Ectodermal cell (in vitro differentiated cells): ENCODE measurements at regions not wholly inside any gene's neighbourhood (a gene's known extent, or its start where the extent isn't known, plus 50 kb on each side); places are given as distances from the start of the nearest gene placed in this dataset.
A peak's percentile ranks its signal among the peaks of the same experiment; 100 is the strongest.

ENCODE experiments used
- H3K27ac ChIP-seq: 2 replicates; pipeline ENCODE4 v1.7.0; 2013; ENCODE audit warnings: mild to moderate bottlenecking, low read depth, low read length; ENCODE audit not compliant: insufficient read depth, poor library complexity, severe bottlenecking
- H3K27me3 ChIP-seq: 2 replicates; pipeline ENCODE4 v1.7.0; 2013; ENCODE audit warnings: mild to moderate bottlenecking, low read length; ENCODE audit not compliant: insufficient read depth, control insufficient read depth, poor library complexity, severe bottlenecking
- H3K36me3 ChIP-seq: one replicate; pipeline ENCODE4 v1.7.0; 2013; ENCODE audit warnings: low read length; ENCODE audit not compliant: control insufficient read depth, insufficient read depth
- H3K4me1 ChIP-seq: one replicate; pipeline ENCODE4 v1.7.0; 2013; ENCODE audit warnings: low read length; ENCODE audit not compliant: control insufficient read depth, insufficient read depth
- H3K4me3 ChIP-seq: 2 replicates; pipeline ENCODE4 v1.7.0; 2013; ENCODE audit warnings: low read depth, low read length, control low read depth; ENCODE audit not compliant: insufficient read depth
- H3K9me3 ChIP-seq: 2 replicates; pipeline ENCODE4 v1.7.0; 2013; ENCODE audit warnings: mild to moderate bottlenecking, low read length, moderate library complexity; ENCODE audit not compliant: control insufficient read depth
- WGBS, 2 experiments: methylation state at CpG; one replicate each; pipeline ENCODE4 v1.1.7; 2013; ENCODE audit warnings: missing lambda C conversion rate in 2 of 2; 5-methylcytosine and 5-hydroxymethylcytosine counted together

DNA sequence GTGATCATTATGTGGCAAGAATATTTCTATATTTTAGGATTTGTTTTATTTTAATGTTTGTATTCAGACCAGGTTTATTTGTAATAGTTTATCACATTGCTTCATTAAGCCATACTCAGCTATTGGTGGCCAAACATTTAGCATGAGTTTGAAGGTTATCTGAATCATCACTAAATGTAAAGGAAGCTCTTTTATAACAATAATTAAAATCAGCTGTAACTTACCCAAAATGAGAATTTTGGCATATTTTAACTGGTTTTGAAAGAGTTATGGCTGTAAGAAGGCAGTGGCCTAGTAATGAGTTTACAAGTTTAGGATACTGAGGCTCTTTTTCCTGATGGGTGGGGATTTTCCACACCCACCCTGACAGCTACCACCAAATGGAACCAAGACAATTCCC, 177.8 kb downstream of the EN1 start:
- Histone ChIP-seq H3K4me1 (peaks cover 10% of the 10 kb centered on the region), H3K27me3 (no peaks in the 10 kb centered on the region), H3K27ac (no peak overlapping the region), H3K36me3 (no peaks in the 10 kb centered on the region), H3K9me3 (no peaks in the 10 kb centered on the region), H3K4me3 (no peak overlapping the region)

DNA sequence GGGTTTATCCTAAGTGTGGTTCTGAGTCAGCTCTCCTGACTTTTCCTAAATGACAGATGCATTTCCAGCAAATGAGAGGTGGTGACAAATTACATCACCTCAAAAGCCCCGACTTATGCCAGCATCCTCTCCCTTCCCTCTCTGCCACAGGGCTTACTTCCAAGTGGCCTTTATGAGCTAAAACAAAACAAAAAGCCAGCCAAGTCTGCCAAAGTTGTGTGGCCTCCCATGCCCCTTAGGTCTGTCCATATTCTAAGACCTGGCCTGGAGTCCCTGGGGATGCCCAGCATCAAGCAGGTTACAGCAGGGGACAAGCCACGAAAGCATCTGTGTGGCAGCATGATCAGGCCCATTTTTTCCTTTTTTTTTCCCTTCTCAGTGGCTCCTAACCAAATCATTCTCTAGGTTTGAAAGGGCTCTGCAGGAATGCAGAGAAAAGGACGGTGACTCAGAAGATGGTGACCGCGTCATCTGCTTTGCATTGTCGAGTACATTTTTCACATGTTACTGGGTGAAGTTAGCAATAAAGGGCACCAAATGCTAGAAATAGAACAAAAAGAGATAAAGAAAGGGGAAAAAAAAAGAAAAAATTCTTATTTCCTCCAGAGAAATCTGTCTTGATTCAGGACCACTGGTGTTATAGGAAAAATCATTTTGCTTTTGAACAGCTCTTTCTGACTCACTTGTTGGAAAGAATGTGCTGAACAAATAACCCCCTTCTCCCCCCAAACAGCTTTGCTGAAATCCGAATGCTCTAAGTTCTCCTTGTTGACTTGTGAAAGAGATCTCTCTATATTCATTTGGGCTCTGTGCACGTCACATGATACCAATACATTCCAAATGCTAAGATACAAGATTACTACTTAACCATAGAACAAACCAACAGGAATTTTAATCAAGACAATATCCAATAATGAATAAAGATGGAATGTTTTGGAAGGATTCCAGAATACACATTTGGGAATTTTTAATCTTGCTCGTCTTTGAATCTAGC, 178.7 kb downstream of the EN1 start:
- WGBS, 2 experiments: 60 to 66% methylated on average over 8 to 9 of the region's 9 CpGs
- H3K9me3 ChIP-seq: no peaks in the 10 kb centered on the region
- no peaks in the 10 kb centered on the region for H3K36me3 ChIP-seq
- no peaks in the 10 kb centered on the region for H3K27me3 ChIP-seq
- peak overlapping the region; percentile 27 for H3K27ac ChIP-seq
- H3K4me1 ChIP-seq: peaks cover 10% of the 10 kb centered on the region
- no peak overlapping the region for H3K4me3 ChIP-seq

DNA sequence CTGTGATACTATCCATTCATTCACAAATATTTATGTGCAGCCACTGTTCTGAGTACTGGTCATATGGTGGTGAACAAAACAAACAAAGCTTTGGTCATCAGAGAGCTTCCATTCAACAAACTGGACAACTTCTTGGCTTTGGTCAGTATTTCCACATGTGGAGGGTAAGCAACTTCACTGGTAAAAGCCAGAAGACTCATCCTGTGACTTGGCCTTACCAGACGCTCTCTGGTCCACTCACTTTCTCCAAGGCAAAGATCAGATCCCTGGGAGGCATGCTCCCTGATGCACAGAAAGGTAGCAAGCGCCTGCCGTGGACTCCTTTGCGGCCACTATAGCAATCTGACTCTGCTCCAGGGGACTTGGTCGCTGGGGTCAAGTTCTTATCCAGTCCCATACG, 179.5 kb downstream of the EN1 start:
- Histone ChIP-seq H3K36me3 (no peaks in the 10 kb centered on the region), H3K27ac (no peak overlapping the region), H3K4me3 (no peak overlapping the region), H3K9me3 (no peaks in the 10 kb centered on the region), H3K27me3 (no peaks in the 10 kb centered on the region), H3K4me1 (peaks cover 10% of the 10 kb centered on the region)
- 93 to 94% methylated on average over 6 of the region's 6 CpGs for WGBS, 2 experiments

DNA sequence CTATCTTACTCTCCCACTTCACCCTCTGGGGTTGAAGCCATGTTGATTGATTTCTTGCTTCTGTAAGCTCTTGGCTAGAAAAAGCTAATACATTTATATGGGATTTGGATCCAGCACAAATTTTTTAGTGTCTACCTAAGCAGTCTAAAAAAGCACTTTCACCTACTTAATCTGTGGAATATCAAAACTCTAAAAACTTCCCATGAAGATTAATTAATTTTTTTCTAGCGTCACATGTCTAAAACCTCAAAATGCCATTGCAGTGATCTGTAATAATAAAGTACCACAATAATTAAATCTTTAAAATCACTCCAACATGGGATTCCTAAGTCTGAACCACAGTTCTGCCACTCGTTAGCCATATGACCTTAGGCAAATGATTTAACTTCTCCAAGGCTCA, 180.1 kb downstream of the EN1 start:
- Histone ChIP-seq H3K4me1 (peaks cover 10% of the 10 kb centered on the region), H3K36me3 (no peaks in the 10 kb centered on the region), H3K9me3 (no peaks in the 10 kb centered on the region), H3K4me3 (no peak overlapping the region), H3K27me3 (no peaks in the 10 kb centered on the region), H3K27ac (no peak overlapping the region)
- WGBS, 2 experiments: 94 to 96% methylated on average over 2 of the region's 2 CpGs

DNA sequence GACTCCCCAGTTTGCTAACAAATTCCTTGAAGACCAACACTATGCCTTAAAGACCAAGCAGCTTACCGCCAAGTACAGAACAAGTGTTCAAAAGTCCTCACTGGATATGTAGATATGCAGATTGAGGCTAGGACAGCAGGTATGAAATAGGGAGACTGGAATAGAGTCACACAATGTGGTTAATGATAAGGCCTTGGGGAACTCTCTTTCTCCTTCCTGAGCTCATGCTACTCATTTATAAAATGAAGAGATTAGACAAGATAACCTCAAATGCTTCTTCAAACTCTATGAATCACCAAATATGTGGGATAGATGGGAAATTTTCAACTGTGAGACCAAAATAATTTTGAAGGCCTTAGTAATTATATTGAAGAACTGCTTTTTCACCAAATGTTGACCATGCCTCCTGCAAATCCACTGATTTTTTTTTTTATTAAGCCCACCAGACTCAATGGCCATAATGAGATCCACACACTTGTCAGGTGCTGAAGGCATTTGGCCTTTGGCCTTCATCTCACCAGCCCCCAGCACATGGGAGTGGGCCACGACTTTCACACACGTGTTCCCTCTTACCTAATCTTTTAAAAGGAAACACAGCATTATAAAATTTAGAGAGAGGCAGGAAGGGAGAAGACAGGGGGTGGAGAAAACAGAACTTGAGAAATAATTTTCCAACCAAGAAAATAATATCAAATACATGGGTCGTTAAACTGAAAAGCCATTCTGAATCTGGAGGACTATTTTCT, 181.5 kb downstream of the EN1 start:
- Histone ChIP-seq H3K27ac (no peak overlapping the region), H3K36me3 (no peaks in the 10 kb centered on the region), H3K9me3 (no peaks in the 10 kb centered on the region), H3K4me1 (peaks cover 10% of the 10 kb centered on the region), H3K27me3 (no peaks in the 10 kb centered on the region), H3K4me3 (no peak overlapping the region)
- 96 to 100% methylated on average over 1 to 4 of the region's 4 CpGs for WGBS, 2 experiments

DNA sequence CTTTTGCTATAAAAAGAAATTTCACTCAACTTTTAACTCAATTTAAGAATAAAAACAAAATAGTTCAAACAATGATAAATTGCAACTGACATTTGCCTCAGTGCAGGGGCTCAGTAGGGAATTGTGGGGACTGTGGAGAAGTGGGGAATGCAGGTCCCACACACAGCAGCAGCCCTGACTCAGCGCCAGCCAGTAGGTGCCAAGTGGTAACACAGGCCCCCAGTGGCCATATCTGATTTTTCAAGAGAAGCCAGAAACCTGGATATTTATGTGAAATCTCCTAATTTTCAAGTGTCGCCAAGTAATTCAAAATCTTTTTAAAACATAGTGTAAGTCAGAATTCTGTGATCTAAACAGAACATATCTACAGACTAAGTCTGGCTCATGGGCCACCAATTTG, 186.3 kb downstream of the EN1 start:
- no peaks in the 10 kb centered on the region for H3K4me1 ChIP-seq
- H3K4me3 ChIP-seq: no peak overlapping the region
- H3K27ac ChIP-seq: no peak overlapping the region
- 86 to 90% methylated on average over 2 of the region's 2 CpGs for WGBS, 2 experiments
- H3K27me3 ChIP-seq: no peaks in the 10 kb centered on the region
- no peaks in the 10 kb centered on the region for H3K36me3 ChIP-seq
- H3K9me3 ChIP-seq: no peaks in the 10 kb centered on the region

DNA sequence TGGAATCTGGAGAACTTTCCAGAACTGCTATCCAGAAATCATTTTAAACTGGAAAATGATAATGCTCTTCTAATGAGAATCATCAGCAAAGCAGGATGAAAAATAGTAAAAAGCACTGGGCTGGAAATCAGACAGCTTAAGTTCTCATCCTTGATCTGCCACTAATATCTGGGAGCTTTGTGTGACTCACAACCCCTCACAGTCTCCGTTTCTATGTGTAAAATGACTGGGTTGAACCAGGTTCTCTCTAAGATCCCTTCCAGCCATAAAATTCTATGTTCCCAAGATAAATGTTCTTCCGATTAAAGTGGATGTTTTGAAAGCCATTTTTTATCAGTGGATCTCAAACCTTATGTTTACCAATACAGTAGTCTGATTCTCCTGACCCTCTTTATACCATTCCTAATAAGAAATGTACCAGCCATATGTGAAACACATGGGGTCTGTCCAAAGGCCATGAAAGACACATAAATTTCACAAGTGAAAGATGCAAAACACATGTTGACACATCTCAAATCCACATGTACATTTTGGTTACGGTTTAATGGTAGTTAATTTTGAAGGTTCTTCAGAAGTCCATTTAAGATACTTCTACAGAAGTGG, 188.8 kb downstream of the EN1 start:
- Histone ChIP-seq H3K4me1 (no peaks in the 10 kb centered on the region), H3K4me3 (no peak overlapping the region), H3K9me3 (no peaks in the 10 kb centered on the region), H3K27me3 (no peaks in the 10 kb centered on the region), H3K27ac (no peak overlapping the region), H3K36me3 (no peaks in the 10 kb centered on the region)
- 95 to 100% methylated on average over 3 of the region's 3 CpGs for WGBS, 2 experiments

DNA sequence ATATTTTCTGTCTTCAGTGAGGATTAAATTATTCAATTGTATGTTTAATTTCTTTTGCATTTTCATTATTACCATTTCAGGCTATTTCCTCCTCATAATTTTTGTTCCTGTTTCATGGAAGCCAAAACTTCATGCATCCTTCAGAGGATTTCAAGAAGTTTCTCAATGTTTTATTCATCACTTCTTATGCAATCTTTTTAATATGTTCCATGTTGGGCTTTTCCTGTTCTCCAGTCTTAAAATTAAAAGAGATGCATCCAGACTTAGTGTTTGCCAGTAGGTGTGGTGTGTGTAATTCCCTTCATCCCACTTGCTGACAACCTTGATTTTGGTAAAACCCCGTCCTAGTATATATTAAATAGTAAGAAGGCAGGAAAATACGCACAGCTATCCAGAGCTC, 190.0 kb downstream of the EN1 start:
- Histone ChIP-seq H3K27me3 (no peaks in the 10 kb centered on the region), H3K27ac (no peak overlapping the region), H3K4me3 (no peak overlapping the region), H3K4me1 (no peaks in the 10 kb centered on the region), H3K36me3 (no peaks in the 10 kb centered on the region), H3K9me3 (no peaks in the 10 kb centered on the region)
- 91 to 100% methylated on average over 1 to 2 of the region's 2 CpGs for WGBS, 2 experiments

DNA sequence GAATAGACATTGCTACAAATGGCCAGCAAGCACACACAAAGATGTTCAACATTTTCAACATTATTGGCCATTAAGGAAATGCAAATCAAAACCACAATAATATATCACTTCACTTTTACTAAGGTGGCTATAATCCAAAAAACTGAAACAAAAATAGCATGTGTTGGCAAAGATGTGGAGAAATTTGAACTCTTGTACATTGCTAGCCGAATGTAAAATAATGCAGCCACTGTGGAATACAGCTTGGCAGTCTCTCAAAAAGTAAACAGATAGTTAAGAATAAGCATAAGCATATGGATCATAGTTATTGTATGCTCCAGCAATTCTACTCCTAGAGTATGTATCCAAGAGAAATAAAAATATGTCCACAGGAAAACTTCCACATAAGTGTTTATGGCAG, 192.5 kb downstream of the EN1 start:
- Histone ChIP-seq H3K9me3 (no peaks in the 10 kb centered on the region), H3K27me3 (no peaks in the 10 kb centered on the region), H3K27ac (no peak overlapping the region), H3K4me1 (no peaks in the 10 kb centered on the region), H3K4me3 (no peak overlapping the region), H3K36me3 (no peaks in the 10 kb centered on the region)
- 83 to 84% methylated on average over 1 of the region's 1 CpG for WGBS, 2 experiments

DNA sequence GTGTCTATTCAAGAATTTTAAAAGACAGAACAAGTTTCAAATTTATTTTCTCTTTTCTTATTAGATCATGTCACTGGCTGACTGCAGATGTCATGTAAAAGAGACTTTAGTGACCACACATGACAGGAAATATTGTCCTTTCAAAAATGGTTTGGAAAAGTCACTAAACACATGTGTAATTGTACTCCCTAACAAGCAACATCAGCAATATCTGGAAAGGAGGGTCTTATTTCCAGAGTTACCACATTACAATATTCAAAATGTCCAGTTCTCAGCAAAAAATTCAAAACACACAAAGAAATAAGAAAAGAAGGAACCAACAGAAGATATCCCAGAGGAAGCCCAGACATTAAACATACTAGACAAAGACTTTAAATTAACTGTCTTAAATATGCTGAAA, 197.1 kb downstream of the EN1 start:
- no peaks in the 10 kb centered on the region for H3K9me3 ChIP-seq
- H3K4me1 ChIP-seq: no peaks in the 10 kb centered on the region
- no peak overlapping the region for H3K27ac ChIP-seq
- no peak overlapping the region for H3K4me3 ChIP-seq
- no peaks in the 10 kb centered on the region for H3K27me3 ChIP-seq
- no peaks in the 10 kb centered on the region for H3K36me3 ChIP-seq
